ENCODE measurements at regions not wholly inside any gene's neighbourhood (a gene's known extent, or its start where the extent isn't known, plus 50 kb on each side); places are given as distances from the start of the nearest gene placed in this dataset.

- TF ChIP-seq EZH2 (IDR thresholded peaks at IDR 0.05): no peak
- no peak for TF ChIP-seq POLR2AphosphoS5 (IDR thresholded peaks at IDR 0.05; ENCODE audit: borderline replicate concordance, low read depth, low read length)
Measured at GRCh38 chr11:92692826-92693546, 276.5 kb upstream of the MTNR1B start.

Measured in SK-N-MC (cell line).